NCI-H187 (cell line): ENCODE measurements at regions not wholly inside any gene's neighbourhood (a gene's known extent, or its start where the extent isn't known, plus 50 kb on each side); places are given as distances from the start of the nearest gene placed in this dataset.

Experiments
- DNase-seq, 2 experiments: peaks; one replicate each; lab custom pipeline; 2025; lab: John Stamatoyannopoulos, UW

DNA sequence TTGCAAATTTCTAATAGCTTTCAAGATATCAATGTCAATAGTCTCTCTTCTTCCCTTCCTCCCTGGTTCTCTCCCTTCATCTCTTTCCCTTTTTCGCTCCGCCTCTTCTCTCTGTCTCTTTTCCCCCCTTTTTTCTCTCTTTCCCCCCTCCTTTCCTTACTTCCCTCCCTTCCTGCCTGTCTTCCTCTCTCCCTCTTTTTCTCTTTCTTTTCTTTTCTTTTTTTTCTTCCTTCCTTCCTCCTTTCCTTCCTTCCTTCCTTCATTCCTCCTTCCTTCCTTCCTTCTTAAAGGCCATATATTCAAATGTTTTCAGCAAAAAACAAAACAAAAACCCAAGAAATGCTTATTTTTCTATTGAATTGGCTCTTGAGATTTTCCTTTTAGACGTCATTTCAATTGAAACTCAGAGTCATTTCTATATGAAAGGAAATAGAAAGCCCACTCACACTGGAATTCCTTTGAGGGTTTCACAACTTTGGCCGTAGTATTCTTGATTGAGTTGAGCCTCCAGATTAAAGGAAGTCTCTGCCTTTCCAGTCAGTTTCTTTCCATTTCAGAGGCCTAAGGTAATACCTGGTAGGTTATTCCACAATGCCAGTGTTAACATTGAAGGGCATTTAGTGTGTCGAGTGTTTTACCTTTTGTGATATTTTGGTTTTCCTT lies 551.5 kb downstream of the LMO4 start:
- DNase-seq: no peak

DNA sequence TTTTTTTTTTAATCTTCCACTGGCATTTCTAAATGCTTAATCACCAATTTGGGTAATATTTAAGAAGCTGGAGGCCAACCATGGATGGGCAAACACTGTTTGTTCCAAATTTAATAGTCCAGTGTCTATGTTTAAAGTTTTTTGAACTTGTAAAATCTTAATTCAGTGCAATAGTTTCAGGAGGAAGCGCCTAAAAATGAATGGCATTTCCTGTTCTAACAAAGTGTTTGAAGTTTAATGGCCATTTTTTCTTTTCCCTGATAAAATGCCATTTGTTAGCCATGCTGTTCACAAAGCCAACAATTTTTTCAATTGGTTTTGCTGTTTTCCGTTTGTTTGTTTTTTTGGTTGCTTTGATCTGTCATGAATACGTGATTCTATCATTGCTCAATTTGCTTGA lies 552.1 kb downstream of the LMO4 start:
- DNase-seq: no peak

DNA sequence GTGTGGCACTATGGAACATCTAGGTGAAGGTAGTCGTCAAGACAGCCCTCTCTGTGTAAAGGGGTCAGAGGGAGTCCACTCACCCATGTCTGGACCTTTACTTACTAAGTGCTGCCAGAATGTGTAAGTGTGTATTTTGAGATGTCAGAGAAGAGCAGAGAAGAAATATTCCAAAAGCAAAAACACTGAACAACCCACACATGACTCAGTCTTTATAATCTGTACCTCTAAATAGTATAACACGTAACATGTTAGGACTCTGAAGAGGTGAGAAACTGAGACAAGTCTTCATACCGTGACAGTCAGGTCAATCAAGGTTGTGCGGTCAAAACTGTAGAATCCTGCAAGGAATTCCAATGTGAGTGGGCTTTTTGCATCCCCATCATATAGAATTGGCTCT lies 555.2 kb downstream of the LMO4 start:
- DNase-seq: no peak

DNA sequence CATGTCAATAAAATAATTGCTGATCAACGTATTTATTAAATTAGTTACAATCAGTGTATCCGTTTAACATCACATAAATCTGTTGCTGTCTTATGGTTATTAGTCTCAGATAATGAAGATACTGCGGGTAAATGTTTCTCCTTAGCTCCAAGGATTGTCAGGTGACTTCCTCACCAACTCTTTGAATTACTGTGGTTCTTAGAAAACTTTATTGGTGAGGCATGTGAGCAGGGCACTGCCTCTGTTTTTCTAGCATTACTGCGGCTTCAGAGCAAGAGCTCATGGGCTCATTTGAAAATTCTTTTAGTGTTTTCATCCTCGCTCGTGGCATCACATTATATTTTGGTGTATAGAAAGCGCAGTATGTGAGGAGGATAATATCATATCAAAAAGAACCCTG lies 555.9 kb downstream of the LMO4 start:
- DNase-seq: no peak

GRCh38 chr1:87885278-87886025 lies 556.8 kb downstream of the LMO4 start:
- DNase-seq: no peak

DNA sequence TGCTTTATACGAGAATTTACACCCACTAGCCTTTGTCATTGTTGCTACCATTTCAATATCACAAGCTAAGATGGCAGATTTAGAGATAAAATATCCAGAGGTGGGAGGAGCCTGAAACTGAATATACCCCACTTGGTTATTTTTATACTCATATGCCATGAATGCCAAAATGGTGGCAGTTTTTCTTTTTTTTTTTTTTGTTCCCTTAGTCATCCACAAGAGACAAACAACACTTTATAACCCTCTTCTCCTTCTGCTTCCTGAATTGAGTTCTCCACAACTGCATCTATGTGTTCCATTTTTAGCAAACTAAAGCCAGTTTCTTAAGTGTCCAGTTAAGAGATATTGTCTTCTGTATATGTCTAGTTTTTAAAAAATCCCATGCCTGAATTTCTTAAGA lies 558.4 kb downstream of the LMO4 start:
- no peak for DNase-seq

DNA sequence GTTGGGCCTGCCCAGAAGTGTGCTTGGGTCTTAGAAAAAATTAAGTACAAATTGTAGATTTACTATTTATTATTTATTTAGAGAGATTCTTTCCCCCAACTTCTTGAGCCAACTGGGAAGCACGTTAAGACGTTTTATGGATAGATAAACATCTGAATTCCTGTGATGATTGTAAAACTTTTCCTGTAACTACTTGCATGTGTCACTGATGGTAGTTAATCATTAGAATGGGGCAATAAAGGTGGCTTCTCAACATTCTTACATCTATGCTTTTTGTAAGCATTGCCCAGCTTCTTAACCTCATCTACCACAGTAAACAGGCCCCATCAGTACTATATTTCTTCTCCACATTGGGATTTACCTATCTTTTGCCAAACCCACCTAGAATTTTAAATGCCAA lies 559.8 kb downstream of the LMO4 start:
- no peak for DNase-seq

DNA sequence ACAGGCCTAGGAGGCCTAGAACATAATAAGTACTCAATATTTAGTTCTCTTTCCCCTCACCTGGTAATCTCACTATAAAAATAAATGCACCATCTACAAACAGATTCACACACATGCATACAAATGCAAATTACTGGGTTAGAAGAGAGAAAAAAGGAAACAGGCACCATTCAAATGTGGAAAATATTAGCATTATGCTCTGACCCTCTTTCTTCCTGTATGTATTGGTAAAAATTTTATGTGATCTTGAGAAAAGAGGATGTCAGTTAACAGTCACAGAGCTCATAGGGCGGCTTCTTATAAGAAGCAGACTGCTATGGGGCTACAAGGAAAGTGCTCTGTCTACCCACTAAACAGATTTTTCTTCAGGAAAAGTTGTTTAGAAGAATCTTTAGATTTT lies 565.4 kb downstream of the LMO4 start:
- DNase-seq: no peak

- DNase-seq: no peak
Measured at GRCh38 chr1:87897481-87897880, 568.8 kb downstream of the LMO4 start.

DNA sequence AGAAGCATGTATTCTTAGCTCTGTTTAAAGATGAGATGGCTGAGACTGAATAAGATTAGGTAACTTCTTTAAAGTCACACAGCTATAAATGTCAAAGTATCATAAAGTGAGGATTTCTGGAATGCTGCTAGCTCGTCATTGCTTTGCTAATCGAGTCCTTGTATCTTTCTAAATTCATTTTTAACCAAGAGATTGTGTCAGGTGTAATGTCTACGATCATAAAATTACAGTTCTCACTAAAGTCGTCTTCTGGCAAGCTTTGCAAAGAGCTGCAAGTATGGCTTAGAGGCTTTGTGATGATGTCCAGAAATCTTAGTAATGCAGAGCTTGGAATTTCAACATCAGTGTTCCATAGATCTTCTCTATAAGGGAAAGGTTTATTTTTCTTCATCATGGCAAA lies 569.8 kb downstream of the LMO4 start:
- no peak for DNase-seq

GRCh38 chr1:87899017-87899416 lies 570.3 kb downstream of the LMO4 start:
- DNase-seq: no peak

DNA sequence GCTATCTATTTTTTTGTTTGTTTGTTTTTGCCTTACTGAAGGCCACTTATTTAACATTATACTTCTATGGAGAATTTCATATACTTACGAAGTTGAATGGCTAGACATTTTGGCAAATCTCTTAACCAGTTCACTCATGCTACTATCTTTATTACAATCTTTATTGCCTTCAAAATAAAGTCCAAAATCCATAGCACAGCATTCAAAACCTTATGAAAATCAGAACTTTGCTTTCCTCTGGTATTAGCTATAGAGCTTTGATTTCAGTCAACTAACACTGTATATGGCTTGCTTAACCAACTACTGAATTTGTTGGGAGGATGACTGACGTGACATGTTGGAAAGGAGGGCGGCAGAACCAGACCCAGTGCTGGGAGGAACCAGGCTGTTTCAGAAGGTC lies 571.1 kb downstream of the LMO4 start:
- no peak for DNase-seq

DNA sequence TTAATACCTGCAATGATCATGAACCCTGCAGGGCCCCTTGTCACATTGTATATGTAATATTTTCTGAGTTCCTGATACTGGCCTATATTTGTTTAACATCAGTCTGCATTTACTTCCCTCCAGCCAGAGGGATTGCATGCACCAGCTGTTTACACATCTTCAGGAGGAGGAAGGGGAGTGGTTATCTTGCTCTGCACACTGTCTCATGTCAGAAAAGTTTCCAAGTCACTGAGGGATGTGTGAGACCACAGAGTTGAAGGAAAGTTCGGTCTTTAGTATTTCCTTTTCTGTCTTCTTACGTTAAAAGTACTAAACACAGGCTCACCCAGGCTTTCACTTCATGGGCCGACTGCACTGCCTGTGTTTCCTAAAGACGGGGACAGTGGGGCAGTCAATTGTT lies 574.1 kb downstream of the LMO4 start:
- DNase-seq: no peak

GRCh38 chr1:87903242-87903641 lies 574.6 kb downstream of the LMO4 start:
- DNase-seq: no peak

DNA sequence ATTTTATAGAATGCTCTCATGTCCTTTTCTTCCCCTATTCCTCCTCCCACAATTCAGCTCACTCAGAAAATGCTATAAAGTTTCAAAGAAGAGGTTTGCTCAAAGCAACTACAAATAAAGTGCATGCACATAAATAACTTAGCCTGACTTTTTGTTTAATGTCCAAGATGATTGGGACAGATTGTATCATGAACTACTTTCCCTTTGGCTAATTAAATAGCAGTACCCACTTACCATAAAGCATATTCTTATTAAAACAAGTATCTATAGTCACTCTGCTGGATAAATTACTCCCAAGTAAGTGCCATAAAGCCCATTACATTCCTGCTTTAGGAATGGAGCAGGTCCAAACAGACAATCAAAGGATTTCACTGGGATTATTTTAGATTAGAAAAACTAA lies 576.0 kb downstream of the LMO4 start:
- no peak for DNase-seq

- no peak for DNase-seq
Measured at GRCh38 chr1:87905651-87906050, 577.0 kb downstream of the LMO4 start.

GRCh38 chr1:87906078-87906477 lies 577.4 kb downstream of the LMO4 start:
- no peak for DNase-seq

- DNase-seq: no peak
Measured at GRCh38 chr1:87913361-87913760, 584.7 kb downstream of the LMO4 start.

DNA sequence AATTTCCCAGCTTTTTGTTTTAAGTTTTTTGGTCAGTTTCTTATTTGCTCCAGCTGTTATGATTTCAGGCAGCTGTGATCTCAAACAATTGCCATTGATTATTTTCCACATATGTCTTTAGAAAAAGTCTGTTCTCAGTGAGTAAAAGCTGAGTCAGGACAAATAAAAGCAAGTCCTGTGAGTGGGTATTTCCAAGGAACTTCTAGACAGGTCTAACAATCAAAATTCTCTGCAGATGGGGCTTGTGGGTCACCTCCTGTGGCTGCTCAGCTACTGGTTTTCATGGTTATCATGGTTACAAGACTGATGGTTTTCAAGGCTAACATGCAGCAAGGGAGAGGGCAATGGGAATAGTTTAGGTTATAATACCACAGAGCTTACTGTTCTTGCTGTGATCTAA lies 585.7 kb downstream of the LMO4 start:
- DNase-seq: no peak

- no peak for DNase-seq
Measured at GRCh38 chr1:87915771-87916170, 587.1 kb downstream of the LMO4 start.

GRCh38 chr1:87916965-87917364 lies 588.3 kb downstream of the LMO4 start:
- no peak for DNase-seq

- DNase-seq: no peak
Measured at GRCh38 chr1:87918398-87918797, 589.7 kb downstream of the LMO4 start.

GRCh38 chr1:87922885-87923284 lies 594.2 kb downstream of the LMO4 start:
- DNase-seq: no peak
